ENCODE measurements at regions not wholly inside any gene's neighbourhood (a gene's known extent, or its start where the extent isn't known, plus 50 kb on each side); places are given as distances from the start of the nearest gene placed in this dataset.

DNA sequence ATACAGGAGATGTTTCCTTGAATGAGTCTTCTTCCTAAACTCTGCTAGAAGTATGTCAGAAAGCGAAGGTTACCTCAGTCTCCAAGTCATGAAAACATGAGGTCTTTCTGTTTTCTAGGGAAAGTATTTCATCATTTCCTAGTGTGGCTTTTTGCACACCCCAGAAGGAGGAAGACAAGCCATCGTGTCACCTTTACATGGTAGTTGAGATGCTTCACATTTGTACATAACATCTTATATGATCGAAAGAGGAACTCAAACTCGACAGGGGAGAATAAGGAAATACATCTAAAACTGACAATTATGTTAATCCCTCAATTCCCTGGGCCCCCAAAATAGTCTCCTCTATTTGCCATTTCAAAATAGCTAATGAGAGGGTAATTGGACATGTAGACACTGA is 214.1 kb upstream of the PLEKHG7 start:
- no peak for DNase-seq

DNA sequence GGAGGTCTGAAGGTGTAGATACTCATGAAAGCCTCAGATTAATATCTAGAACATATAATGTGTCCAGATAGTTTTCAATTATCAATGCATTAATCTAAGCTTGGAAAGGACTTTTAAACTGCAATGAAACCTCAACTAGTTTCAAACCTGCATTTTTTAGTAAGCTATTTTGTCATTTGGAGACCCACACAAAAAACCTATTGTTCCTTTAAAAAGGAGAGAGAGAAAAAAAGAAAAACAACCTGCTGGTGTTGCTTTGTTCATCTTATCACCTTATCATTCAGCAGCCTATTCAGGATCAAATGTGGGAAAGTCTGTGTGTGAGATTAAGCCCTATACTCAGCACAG is 215.7 kb upstream of the PLEKHG7 start:
- no peak for DNase-seq

DNA sequence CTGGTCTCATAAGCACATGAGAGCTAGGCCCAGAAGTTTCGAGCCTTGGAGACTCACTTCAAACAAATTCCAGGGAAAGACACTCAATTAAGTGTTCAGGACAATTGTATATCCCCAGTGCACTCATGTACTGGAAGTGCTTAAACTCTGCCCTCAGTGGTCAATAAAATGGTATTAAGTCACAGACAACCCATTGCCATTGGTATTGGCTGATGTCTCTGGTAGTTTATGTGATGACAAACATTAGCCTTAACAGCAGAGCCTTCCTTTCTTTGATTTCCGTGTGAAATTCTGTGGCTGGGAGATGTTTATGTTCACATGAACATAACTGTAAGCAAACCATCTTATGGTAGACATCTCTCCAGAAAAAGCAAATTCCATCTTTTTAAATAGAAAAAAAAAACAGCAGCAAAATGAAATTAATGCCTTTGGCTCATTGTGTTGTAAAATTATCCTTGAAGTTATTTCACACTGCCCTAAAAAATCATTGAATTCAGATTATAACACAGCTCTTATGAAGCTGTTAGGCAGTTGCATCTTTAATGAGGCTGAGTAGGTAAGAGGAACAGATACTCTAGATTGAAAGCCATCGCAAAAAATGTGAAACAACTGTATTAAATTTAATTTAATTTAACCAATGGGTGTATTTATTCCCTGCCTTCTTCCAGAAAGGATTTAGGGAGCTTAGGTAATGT is 216.2 kb upstream of the PLEKHG7 start:
- DNase-seq: no peak

DNA sequence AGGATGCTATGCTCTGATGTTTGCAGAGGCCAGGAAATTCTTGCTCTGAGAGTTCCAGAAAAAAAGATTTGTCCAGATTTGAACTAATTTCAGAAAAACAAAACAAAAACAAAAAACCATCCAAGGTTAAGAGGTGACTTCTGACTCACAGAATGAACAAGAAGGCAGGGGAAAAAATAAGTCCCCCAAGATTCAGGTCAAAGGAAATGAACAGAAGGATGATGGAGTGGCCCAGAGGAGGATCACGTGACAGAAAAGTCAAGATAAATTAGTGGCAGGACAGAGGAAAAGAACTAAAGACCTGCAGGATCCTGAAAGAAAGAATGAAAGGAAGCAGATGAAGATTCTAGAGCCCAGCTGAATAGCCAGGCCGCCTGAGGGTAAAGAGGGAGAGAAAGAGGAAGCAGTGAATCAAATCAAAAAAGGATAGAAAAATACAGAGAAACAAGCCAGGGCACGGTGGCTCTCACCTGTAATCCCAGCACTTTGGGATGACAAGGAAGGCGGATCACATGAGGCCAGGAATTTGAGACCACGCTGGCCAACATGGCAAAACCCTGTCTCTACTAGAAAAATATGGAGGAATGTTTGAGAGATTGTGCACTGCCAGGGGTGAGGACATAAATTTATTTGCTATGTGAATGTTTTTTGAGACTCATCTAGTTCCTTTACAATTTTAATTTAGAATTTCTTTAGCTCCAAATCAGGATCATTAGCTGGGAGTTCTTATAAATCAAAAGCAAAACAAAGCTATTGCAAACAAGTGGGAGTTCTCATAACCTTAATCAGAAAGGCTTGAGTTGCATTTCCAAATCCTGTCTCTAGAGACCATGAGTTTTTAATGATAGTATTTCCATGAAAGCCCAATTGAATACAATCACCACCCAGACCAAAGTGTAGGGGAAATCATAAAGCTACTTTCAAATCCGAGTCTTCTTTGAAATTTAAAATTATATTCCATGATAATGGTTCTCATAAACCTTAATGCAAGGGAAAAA is 217.1 kb upstream of the PLEKHG7 start:
- DNase-seq: no peak

GRCh38 chr12:92482599-92482998 is 220.2 kb upstream of the PLEKHG7 start:
- no peak for DNase-seq

- no peak for DNase-seq
Measured at GRCh38 chr12:92481066-92481465, 221.7 kb upstream of the PLEKHG7 start.

DNA sequence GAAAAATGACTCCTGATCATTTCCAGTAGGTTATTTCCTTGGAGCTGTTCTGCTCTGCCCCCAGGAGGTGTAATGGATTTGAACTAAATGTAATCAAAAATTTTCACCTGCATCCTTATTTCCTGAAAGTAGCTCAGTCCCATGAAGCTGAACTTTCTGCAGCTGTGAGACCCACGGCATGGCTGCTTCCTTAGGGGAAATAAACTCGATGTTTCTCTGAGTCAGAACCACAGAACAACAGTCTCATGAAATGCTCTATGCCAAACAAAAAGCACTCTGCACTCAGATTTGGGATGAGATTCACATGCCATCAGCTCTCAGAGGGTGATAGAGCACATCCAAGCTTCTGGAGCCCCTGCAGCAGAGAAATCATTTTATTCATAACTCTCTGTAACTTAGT is 224.1 kb upstream of the PLEKHG7 start:
- DNase-seq: no peak

DNA sequence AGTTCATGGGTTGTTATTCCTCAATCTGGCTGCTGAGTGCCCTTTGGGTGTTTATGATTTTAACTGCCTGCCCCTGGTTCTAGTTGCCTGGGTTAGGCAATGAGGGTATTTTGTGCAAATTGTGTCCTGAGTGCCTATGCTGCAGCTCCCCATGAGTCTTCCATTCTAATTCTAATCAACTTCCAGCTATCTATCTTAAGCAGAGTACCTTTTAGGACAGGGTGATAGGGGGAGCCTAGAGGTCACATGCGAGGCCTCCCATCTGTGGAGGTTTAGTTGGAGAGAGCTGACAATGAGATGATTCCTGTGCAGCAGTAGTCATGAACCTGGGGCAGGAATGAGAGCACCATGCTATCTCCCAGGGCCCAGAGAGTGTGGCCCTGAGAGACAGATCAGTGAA is 225.9 kb upstream of the PLEKHG7 start:
- DNase-seq: no peak

GRCh38 chr12:92473564-92473963 is 229.2 kb upstream of the PLEKHG7 start:
- DNase-seq: no peak

DNA sequence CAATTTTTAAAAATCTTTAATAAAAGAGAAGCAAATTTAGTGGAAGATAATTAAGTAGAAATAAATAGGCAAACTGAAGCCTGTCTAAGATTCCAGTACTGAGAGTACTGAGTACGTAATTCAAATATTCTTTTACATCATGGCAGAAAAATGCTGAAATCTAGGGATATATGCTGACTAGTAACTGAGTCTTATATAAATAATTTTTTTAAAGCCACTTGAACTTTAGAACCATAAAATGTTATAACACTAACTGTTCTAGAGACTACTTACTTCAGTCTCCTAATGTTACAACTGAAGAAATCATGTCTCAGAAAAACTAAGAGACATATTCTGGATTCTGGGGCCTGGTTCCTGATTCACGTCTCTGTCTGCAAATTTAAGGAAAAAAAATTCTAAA is 230.6 kb upstream of the PLEKHG7 start:
- no peak for DNase-seq

DNA sequence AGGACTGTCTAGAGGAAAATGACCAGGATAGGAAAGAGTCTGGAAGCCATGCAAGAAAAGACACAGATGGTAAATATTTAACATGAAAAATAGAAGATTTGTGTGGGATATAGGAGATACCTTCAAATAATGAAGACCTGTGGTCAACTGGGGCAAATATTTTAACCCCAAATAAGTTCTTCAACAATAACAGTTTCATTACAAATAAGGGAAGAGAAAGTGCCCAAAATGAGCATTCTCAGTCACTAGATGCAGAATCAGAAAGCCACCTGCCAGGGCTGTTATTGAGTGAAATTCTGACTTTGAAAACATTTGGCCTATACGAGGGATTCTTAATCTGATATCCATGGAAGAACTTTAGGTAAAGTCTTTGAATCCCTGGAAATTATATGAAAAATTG is 231.2 kb upstream of the PLEKHG7 start:
- no peak for DNase-seq

DNA sequence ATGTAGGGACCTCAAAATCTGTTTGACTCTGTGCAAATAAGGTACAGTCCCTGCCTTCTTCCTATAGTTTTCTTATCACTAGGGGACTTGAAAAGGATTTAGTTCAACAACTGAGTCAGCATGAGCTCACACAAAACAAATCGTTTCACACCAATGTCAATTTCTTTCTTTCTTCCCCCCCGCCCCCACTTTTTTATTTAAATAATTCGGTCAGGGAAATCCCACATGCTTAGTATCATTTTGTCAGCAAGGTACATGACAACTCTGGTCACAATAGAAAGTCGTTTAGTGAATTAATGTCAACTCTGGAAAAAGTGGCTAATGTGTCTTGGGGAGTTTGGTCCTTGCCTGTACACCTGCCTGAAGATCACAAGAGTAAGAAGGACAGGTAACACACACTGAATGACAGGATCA is 232.2 kb upstream of the PLEKHG7 start:
- DNase-seq: no peak

DNA sequence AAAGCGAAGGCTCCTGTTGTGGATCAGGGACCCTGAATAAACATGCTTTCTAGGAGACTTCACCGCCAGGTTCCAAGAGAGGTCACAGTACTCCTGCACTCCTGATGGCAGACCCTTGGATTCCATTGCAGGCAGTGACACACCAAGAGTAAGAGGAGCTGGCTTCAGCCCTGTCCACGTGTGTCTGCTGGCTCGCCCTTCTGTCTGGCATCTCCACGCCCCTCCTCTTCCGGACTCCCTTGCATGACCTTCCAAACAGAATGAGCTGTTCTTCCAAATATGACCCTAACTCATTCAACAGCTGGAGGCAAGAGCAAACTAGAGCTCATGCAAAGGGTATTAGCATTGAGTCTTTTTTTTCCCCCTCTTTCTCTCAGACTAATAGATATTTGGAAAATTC is 233.0 kb upstream of the PLEKHG7 start:
- no peak for DNase-seq

GRCh38 chr12:92468358-92469020 is 234.3 kb upstream of the PLEKHG7 start:
- DNase-seq: no peak

DNA sequence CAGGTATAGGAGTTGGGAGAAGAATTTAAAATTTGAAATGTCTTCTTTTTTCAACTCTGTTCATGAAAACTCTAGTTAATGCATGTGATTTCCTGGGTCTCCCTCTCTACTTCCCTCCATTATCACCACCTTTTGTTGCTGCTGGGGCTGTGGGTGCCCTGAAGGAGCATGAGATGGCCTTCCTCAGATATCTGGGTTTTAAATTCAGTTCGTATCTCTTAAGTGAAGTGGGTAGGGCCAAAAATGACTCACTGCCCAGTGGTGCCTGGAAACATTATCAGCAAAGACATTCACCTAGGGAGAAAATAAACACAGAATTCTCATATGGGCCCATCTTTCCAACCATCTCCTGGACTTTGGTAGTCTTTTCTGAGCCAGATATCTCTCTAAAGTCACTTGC is 234.9 kb upstream of the PLEKHG7 start:
- no peak for DNase-seq

- no peak for DNase-seq
Measured at GRCh38 chr12:92466391-92467305, 236.1 kb upstream of the PLEKHG7 start.

- DNase-seq: no peak
Measured at GRCh38 chr12:92465786-92466295, 236.9 kb upstream of the PLEKHG7 start.

DNA sequence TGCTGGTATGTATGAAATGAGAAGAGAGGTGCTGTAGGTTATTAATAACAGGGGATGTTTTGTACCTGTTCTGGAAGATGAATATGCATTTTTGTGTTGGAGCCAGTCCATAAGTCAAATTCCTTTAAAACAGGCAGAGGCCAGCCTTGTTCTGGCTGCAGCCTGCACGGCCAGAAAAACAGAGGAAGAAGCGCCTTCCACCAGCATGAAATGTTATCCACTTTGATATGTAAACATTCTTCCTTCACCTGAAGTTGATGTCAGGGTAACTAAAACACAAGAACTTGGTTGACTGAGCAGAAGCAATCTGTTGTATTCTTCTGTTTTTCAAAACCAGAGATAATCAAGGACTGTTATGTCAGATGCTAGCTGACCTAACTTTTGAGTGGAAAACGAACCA is 237.9 kb upstream of the PLEKHG7 start:
- no peak for DNase-seq

DNA sequence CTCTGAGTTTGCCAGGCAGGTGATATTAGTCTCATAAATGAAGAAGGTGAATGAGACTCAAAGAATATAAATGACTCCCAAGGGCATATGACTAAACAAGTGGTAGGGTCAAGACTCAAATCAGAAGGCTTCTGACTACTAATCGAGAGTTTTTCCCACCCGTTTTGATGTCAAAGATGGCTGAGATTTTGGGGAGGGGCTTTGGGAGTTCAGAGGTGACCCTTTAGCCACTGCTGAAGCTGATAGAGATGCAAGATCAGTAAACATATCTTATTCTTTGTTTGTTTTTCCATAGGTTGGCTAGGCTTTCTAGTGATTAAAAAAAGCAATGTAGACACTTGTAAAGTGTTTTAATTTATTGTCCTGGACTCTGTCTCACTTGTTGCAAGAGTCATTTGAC is 239.6 kb upstream of the PLEKHG7 start:
- no peak for DNase-seq

GRCh38 chr12:92462527-92462926 is 240.3 kb upstream of the PLEKHG7 start:
- no peak for DNase-seq

DNA sequence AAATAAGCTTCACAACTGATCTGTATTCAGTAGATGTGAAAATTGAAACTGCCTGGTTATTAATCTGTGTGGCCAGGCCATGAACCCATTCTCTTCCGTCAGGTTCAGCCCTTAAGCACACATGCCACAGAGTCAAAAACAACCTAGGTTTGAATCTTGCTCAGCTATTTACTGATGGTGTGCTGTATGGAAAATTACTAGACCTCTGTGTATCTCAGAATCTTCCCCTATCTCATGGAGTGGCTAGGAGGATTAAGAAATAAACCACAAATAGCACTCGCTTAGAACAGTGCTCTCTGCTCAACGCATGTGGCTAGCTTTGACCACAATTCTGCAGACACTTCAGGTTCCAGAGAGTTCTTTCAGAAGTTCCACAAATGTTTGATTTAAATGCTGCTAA is 240.7 kb upstream of the PLEKHG7 start:
- no peak for DNase-seq

DNA sequence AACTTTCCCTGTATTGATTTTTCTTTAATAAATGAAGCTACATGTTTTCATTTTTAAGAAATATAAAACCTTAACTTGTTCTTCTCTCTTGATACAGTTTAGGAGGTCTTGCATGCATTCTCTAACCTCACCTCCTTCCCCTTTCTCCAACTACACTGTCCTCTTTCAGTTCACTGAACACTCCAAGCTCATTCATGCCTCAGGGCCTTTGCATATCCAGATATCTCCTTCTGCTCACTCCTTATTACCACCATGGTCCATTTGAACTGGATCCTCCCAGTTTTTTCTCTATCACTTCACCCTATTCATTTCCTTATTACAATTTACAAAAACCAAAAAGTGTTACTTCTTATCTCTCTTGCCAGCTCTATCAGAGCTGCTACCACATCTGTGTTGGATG is 242.9 kb upstream of the PLEKHG7 start:
- no peak for DNase-seq

- DNase-seq: no peak
Measured at GRCh38 chr12:92458996-92459395, 243.8 kb upstream of the PLEKHG7 start.

All from activated naive CD4-positive, alpha-beta T cell (primary cell).